Frontal cortex (tissue), 3 donors: ENCODE measurements at regions not wholly inside any gene's neighbourhood (a gene's known extent, or its start where the extent isn't known, plus 50 kb on each side); places are given as distances from the start of the nearest gene placed in this dataset.

ENCODE experiments used
- DNase-seq, 2 donors: peaks; one replicate each; pipeline ENCODE4 v3.0.0; 2012; ENCODE audit warnings: low spot score in 2 of 2
- FAIRE-seq: peaks from 2 replicates; lab custom pipeline; 2012; peaks lifted over from hg19 to GRCh38; lab: Jason Lieb, UNC
- donor health status: control.
- donor health status: control.
- donor health status: control.

DNA sequence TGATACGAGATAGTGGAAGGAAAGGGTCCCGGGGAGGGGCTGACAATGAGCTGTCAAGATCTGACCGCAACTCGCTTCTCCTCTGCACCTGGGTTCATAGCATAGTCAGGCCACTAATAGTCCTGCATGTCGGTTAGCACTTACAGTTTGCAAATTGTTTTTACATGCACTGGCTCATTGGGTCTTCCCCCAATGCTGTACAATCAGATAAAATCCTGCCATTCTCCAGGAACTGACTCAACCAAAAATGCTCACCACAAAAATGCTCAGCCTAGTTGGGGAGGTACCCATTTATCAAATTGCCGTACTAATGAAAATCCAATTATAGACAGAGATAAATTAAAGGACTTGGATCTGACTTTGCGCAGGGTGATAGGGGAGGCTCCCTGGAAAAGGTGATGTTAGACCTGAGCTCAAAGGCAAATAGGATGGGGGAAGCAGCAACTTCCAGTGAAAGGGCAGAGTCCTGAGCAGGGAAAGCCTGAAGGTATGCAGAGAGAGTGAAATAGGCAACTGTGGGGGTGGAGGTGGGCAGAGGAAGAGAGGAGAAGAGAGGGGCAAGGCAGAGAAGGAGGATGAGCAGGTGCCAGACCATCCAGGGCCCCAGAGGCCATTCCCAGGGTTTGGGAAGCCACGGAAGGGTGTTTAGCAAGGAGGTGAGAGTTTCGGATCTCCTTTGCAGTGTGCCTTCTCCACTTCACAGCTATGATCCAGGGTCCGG, 326.1 kb upstream of the TSHZ3 start:
- no peak for FAIRE-seq
- no peak for DNase-seq

DNA sequence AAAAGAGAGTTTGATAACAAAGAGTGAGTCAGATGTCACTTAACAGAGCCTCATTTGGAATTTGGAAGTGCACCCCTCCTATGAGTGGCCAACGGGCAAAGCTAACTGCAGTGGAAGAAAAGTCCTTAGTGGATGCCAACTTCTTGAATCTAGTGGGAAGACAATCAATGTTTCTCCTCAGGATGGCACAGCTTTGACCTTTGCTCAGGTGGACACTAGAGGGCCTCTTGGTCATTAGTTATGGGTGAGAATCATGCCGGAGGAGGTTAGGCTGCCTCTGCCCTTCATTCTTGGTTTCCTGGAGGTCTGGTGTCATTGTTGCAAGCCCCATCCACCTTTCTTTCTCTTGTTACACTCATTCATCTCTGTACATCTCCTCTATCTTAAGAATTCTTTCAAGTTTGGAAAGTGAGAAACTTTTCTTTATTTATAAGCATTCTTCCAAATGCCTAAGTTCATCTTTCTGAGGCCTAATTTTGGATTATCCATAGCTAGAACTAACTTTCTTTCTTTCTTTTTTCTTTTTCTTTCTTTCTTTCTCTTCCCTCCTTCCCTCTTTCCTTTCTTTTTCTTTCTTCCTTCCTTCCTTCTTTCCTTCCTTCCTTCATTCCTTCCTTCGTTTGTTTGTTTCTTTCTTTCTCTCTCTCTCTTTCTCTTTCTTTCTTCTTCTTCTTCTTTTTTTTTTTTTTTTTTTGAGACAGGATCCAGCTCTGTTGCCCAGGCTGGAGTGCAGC, 327.2 kb upstream of the TSHZ3 start:
- DNase-seq = no peak
- FAIRE-seq = no peak

DNA sequence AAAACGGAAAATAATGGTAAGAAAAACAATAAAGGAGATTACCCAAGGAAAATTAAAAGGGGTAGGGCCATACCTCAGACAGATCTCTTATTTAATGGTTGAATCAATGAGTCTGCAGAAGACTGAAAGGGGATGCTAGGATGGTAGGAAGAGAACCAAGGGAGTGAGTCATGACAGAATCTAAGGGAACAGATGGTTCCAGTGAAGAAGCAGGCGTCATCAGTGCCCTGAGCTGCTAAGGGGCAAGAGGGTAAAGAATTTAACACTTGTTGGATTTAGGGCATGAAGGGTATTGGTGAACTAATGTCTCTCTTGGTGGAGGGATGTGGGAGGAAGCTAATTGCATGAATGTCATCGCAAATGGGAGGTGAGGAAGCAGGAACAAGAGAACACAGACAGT, 329.2 kb upstream of the TSHZ3 start:
- FAIRE-seq (no peak), DNase-seq (no peak)

DNA sequence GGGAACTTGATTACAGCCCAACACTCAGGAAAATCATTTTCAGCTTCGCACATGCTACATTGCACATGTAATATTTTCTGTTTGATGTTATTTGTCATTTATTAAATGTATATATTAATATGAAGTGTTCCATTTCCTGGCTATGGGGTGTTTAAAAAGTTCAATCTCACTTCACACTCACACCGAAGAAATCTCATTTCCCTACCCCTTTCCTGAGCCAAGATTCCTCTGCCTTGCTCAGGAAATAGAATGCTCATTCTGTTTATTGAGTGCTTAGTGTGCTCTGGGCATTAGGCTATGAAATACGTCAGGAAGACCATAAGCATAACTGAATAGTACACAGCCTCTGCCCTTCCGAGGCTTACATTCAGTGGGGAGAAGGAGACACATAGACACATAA, 331.9 kb upstream of the TSHZ3 start:
- FAIRE-seq = no peak

DNA sequence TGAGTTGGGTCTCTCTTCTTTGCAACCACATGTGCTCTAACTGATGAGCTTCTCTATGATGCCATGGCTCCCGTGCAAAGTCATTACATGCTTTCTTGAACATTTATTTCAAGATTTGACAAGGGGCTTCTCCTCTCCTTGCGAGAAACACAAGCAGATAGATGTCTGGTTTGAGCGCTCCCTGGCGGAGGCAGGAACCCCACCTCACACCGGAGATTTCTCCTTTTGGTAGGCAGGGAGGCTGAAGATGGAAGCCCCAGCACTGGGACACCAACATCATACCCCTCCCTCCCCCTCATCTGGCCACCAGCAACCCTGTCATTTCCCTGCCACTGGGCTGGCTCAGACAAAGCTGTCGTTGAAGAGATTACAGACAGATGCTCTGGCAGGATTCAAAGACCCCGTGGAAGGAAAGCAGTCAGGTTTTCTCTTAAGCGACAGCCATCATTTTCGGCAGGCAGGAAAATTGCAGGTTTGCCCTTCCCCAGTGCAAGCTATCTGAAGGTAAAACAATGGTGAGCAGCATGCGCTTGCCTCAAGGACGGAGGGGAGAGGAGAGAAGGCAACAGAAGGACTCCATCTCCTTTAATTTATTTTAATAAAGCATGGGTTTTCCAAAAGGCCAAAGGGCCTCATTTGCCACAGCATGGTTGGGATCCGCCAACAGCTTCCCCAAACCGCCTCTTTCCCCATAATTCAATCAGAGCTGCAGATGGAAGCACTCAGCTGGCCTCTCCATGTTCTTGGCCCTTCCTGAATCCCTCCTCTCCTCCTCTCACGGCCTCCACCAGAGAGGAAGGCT, 344.1 kb upstream of the TSHZ3 start:
- DNase-seq = no peak
- no peak for FAIRE-seq

More for the DNA sequence above, 331.9 kb upstream of the TSHZ3 start:
- no peak for DNase-seq

DNA sequence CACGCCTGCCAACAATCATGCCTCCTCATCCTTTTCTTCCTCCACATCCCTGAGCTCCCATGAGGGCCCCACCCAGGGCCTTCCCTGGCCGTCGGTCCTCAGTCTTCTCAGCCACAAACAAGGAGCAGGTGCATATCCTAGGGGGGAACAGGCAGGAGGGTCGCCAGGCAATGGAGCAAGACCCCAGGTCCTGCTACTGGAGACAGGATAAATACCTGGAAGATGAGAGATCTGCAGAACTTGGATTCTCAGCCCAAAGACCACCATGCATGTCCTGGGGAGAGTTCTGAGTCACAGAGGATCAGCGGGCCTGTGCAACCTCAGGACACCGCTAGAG, 344.7 kb upstream of the TSHZ3 start:
- FAIRE-seq = no peak
- DNase-seq = no peak

DNA sequence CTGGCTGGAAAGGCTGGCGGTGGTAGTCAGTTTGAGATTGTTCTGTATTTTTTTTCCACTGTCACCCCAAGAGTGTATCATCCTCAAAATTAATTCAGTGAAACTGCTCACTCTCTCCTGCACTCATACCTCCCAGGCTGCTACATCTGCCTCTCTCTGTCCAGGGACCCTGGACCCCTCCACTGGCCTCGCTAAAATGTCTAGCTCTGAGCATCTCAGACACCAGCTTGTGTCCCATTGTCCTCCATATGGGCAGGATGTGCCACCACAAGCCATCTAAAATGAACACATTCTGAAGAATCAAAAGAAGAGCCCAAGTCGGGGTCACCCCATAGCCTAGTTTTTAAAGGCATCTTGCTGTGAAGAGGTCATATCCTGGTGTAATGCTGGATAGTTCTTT, 345.5 kb upstream of the TSHZ3 start:
- FAIRE-seq = no peak
- DNase-seq = no peak

DNA sequence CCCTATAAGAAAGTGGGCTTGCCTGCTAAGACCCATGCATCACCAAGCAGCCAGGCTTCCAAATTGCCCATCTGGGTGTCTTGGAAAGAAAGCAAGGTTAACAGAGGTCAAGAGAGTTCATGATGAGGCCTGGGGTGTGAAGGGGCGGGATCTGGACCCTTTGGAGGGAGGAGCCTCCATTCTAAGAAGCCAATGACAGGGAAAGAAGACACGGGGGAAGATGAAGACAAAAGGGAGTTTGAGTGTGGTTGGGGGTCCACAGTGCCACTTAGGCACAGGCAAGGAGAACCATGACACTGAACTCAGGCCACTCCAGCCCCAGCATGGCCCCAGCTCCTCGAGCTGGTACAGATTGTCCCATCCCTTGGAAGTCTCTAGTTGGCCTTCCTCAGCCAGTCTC, 350.2 kb upstream of the TSHZ3 start:
- no peak for DNase-seq
- FAIRE-seq = no peak

DNA sequence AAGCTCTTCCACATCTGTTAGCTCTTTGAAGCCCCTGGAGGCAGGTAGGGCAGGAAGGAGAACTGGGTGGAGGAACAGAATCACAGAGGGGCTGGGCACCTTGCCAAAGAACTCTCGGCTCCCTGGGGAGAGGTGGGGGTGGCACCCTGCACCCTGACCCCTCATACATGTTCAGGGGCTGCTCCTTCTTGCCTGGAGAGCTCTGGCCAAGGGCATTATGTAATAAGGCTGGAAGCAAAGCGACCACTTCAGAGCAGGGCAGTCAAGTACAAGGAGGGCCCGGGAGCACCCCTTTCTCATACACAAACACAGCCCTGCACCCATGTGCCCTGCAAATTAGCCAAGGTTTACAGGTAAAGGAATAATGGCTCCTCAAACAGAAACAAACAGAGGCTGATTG, 351.9 kb upstream of the TSHZ3 start:
- DNase-seq (no peak), FAIRE-seq (no peak)

DNA sequence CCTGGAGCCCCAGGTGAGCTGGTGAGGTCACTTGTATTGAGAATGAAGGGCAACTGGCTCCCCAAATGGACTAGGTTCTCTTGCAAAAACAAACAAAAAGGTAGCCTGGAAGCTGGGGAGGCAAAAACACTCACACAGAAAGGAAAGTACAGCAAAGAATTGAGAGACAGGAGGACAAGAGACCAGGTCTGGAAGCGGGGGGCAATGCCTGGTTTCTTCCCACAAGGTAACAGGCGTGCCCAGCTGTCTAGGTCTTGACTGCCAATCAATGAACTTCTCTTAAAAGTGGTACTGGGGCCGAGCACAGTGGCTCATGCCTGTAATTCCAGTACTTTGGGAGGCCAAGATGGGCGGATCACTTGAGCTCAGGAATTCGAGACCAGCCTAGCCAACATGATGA, 356.4 kb upstream of the TSHZ3 start:
- FAIRE-seq = no peak
- DNase-seq = no peak

DNA sequence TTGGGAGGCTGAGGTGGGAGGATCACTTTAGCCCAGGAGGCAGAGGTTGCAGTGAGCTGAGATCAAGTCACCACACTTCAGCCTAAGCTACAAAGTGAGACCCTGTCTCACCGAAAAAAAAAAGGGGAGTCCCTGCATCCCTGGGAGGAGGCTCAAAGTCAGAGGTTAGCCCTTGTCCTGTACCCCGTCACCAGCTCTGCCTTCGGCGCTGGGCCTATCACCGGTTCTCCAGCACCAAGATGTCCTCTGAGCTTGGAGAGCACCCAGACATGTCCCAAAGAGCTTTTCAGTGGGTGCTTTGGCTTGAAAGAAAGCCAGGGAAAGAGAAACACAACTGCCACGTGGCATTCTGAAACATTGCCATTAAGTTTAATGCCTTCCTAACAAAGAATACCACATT, 356.9 kb upstream of the TSHZ3 start:
- FAIRE-seq (no peak), DNase-seq (no peak)

DNA sequence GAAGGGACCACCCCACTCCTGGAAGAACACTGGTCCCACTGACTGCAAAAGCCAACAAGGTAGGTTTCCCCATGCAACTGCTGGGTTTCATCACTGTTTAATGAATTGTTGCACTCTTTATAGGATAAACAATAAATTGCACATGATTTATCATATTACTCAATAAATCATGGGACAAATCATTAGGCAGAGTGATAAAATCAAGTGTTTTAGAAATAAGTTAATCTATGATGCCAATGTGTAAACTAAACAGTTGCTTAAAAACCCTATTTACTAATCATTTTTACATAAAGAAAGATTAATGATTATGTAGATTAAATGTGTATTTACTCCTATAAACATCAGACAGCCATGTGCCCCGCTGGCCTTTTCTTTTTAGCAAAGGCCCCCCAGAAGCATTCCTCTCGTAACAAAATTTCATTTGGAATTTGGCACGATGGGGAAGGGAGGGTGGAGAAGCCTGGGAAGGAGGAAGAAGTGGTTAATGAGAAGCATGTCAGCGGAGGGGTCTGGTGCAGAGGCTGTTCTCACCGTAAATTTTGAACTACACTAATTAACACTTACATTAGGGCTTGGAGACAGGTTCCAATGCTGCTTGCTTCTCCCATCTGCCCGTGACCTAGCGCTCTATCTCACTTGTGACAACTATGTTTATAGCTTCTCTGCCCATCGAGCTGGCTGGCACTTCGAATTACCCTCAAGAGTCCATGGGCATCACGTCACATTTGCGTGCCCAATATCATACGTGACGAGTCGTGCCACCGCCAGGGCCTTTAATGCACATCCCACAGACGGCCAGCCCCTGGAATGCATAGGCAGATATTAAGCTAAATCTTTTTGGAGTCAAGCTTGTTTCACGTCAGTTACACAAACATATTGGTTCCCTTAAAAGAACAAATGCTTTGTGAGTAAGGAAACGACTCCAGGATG, 357.7 kb upstream of the TSHZ3 start:
- FAIRE-seq = no peak
- no peak for DNase-seq

DNA sequence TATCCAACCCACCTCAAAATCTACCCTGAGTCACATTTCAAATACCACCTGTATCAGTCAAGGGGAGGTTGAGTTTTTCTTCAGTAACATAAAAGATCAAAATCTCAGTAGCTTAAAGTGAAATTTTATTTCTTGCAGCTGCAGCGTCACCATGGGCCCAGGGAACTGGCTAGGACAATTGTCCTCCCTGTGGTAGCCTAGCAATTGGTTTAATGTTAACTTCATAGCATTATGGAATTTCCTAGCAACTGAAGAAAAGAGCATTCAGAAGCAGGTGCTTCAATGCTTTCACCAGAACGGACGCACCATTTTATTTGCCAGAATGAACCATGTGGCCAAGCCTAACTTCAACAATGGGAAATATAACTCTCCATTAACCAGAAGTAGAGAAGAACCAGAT, 359.3 kb upstream of the TSHZ3 start:
- DNase-seq (no peak), FAIRE-seq (no peak)

DNA sequence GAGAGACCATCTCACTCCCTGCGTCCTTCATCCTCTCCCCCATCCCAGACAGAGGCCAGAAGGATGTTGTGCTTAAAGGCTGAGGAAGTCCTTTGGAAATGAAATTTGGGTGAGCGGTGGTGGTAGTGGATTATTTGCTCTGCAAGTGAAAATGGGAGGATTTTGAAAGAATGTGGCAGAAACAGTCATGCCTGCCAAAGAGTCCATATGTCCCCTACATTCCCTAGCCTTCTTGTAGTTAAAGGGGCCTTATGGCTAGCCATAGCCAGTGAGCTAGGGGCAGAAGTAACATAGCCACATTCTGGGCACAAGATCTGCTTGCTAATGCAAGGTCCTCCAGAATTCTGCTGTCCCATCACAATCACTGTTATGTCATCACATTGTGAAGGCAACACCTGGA, 360.2 kb upstream of the TSHZ3 start:
- FAIRE-seq = no peak
- no peak for DNase-seq

DNA sequence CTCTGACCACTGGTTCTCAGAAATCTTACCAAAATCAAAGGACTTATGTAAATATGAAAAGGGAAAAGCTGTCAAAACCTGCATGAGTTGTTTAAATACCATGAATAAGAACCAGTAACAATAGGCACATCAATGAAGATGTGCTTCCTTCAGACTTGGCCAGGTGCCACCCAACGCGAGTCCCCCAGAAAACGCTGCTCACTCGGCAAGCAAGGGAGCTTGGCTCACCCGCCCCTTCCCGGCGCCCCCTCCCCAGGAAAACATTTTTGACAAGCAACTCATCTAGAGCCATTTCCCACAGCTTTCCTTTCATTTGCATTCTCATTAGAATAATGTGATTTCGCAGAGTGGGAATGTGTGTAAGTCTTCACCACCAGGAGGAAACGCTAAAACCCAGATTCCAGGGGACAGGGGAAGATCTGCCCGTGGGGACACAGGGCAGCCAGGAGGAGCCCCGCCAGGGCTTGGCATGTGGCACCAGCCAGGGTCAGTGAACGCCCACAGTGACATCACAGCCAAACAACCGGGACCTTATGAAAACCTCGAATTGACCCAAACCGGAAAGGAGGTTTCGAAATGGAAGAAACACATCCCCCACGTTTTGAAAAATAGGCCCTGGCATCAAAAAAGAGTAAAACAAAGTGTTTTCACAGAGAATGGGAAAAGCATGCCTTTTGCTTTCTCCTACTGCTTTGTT, 366.2 kb upstream of the TSHZ3 start:
- no peak for FAIRE-seq
- no peak for DNase-seq

DNA sequence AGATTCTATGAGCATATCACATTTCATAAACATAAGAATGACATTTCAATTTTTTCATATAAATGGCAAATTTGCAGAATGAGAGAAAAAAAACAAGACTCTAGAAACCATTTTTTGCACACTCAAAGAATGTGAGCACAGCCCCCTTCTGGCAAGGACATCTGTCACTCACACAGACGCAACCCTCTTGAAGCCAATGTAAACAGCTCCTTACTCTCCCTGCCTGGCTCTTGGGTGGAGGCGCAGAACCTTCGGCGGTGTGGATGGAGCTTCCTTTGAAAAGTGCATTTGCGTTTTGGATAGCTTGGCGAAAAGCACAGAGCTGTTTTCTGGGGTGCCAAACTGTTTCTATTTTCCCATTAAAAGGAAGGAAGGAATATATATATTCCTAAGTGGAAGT, 367.6 kb upstream of the TSHZ3 start:
- FAIRE-seq (no peak), DNase-seq (no peak)

DNA sequence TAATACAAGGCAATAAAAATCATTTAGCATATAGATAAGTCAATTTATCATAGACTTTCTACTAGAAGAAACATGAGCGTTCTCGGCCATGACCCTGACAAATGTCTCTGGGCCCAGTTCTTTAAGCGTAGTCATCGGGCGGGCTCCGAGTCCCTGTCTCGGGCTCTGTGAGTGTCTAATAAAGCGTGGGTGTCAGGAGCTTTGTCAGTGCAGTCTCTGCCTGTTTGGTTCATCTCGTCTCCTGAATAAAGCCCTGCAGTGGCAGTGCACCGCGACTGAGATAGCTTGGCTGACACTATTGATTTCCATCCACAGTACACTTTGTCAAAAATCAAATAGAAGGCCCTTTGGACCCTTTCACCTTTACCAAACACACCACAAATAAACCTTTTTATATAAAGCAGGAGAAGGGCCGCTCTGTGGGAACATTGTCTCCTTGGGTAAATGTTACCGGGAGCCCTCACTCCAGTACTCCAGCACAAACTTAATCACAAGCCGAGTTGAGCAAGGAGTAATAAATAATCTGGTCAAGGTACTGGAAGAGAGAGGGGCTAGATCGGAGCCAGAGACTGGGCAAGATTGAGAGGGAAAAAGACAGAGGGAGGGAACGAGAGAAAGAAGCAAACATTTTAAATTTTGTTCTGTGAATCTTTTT, 368.2 kb upstream of the TSHZ3 start:
- DNase-seq (no peak), FAIRE-seq (no peak)

DNA sequence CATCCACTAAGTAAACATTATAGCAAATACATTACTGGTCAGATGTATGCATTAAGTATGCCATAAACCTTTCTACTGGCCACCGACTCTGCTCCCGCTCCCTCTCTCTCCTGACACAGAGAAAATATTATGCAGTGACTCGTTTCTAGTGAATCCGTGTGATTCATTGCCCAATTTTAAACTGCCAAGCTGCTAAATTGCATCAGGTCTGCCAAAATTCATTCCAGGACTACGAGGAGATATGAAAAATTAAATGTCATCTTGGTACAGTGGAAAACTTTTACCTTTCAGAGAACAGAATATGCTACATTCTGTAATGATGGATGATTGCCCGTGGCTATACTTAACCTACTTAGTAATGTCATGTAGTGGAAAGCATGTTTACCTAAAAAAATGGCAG, 368.8 kb upstream of the TSHZ3 start:
- no peak for FAIRE-seq
- no peak for DNase-seq

DNA sequence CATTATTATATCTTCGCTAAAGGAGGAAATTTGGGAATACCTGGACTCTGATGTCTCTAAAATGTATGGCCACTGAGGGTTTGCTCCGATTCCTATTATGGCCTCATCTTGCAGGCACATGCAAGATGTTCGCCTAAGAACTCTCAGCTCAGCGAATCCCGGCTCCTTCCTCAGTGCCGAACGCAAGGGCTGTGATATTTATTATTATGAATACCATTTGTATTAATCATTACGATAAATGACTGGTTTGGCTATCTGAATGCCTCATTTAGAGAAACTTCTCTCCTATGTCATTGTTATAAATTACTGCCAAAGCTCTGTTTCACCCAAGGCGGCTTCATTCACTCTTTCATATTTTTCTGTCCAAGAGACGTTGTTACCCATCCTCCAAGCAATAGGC, 369.7 kb upstream of the TSHZ3 start:
- no peak for DNase-seq
- no peak for FAIRE-seq
